Liver (tissue), 3 donors: ENCODE measurements at regions not wholly inside any gene's neighbourhood (a gene's known extent, or its start where the extent isn't known, plus 50 kb on each side); places are given as distances from the start of the nearest gene placed in this dataset.

Experiments
- CTCF ChIP-seq: fragments of 150-350 bp; IDR thresholded peaks from 2 replicates; pipeline ENCODE4 v1.5.1; 2017; ENCODE audit warnings: improper control_type of control experiment, low read depth, low read length; ENCODE audit not compliant: missing input control
- GABPA ChIP-seq, 2 donors: IDR thresholded peaks in 1 of 2; conservative IDR thresholded peaks in 1 of 2; 2 replicates each; pipeline ENCODE4 v1.6.1; 2016; ENCODE audit warnings: antibody characterized with exemption in 2 of 2, mild to moderate bottlenecking in 1 of 2, moderate library complexity in 1 of 2
- JUND ChIP-seq, 2 donors: IDR thresholded peaks; 2 replicates each; pipeline ENCODE4 v1.6.1; 2016; ENCODE audit warnings: antibody characterized with exemption in 2 of 2
- REST ChIP-seq: IDR thresholded peaks from 2 replicates; pipeline ENCODE4 v1.6.1; 2016; ENCODE audit warnings: antibody characterized with exemption, mild to moderate bottlenecking
- TAF1 ChIP-seq: conservative IDR thresholded peaks from 2 replicates; pipeline ENCODE4 v1.6.1; 2016; ENCODE audit warnings: antibody characterized with exemption, mild to moderate bottlenecking
- ZBTB33 ChIP-seq: IDR thresholded peaks from 2 replicates; pipeline ENCODE4 v1.6.1; 2016; ENCODE audit warnings: antibody characterized with exemption
- donor health status: healthy.
- donor health status: healthy.

- TF ChIP-seq CTCF = no peak
- no peak for TF ChIP-seq REST
- no peak for TF ChIP-seq ZBTB33
- no peak for TF ChIP-seq TAF1
- TF ChIP-seq GABPA (IDR thresholded peaks at IDR 0.05 in 1 of 2, conservative IDR thresholded peaks at IDR 0.05 in 1 of 2) = no peak
- TF ChIP-seq JUND (IDR thresholded peaks at IDR 0.05) = no peak
Measured at GRCh38 chr12:131287938-131288764, 334.4 kb downstream of the ADGRD1 start.
